HL-60 (cell line): ENCODE measurements at regions not wholly inside any gene's neighbourhood (a gene's known extent, or its start where the extent isn't known, plus 50 kb on each side); places are given as distances from the start of the nearest gene placed in this dataset.

Source experiments
- DNase-seq, 2 experiments: peaks; one replicate each; pipeline ENCODE4 v3.0.0-alpha.2; 2010 to 2020; ENCODE audit warnings: low read depth in 1 of 2, low spot score in 1 of 2
- H3K27ac ChIP-seq: fragments of 250-450 bp; sonication (Bioruptor Pico); replicated peaks from 2 replicates; pipeline ENCODE4 v1.5.1; 2020; ENCODE audit warnings: mild to moderate bottlenecking, moderate library complexity
- H3K27me3 ChIP-seq: fragments of 250-450 bp; sonication (Bioruptor Pico); 2 replicates; pipeline ENCODE4 v1.5.1; 2021; ENCODE audit warnings: mild to moderate bottlenecking, moderate library complexity; ENCODE audit not compliant: insufficient read depth, poor library complexity, severe bottlenecking
- H3K4me3 ChIP-seq: replicated peaks from 2 replicates; pipeline ENCODE4 v1.5.1; 2011; ENCODE audit warnings: mild to moderate bottlenecking, control low read depth, low read length; ENCODE audit not compliant: insufficient read depth
- GABPA ChIP-seq: IDR thresholded peaks from 2 replicates; pipeline ENCODE4 v1.6.1; 2012; ENCODE audit warnings: low read depth
- POLR2AphosphoS5 ChIP-seq: IDR thresholded peaks from 2 replicates; pipeline ENCODE4 v1.6.1; 2012; ENCODE audit warnings: low read depth
- SPI1 ChIP-seq: IDR thresholded peaks from 2 replicates; pipeline ENCODE4 v1.6.1; 2012; ENCODE audit warnings: low read depth, mild to moderate bottlenecking, borderline replicate concordance
- TF ChIP-seq, protein P1 (sequence below): IDR thresholded peaks from 2 replicates; pipeline ENCODE4 v1.6.1; 2012; ENCODE audit warnings: low read depth; ENCODE audit not compliant: insufficient replicate concordance
- TF ChIP-seq, protein P2 (sequence below): IDR thresholded peaks from one replicate; pipeline ENCODE4 v1.5.1; 2011; ENCODE audit warnings: low read length, control low read depth, inconsistent platforms; ENCODE audit not compliant: insufficient read depth

DNA sequence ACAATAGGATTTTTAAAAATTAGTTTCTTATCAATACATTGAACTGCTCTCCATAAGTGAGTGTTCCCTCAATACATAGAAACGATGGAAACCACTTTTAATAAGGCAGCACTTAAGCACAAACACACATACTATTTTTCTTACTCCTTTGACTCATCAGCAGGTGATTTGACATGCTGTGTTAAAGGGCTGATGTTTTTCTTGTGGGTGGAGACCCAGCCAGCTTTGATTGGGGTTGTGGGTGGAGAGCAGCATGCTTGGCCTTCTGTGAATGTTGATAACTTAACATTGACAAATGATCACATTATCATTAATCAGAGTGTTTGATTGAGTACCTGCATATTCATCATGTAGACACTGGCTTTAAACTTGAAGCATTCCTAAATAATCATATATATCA lies 223.0 kb upstream of the DPH6 start:
- no peak overlapping the region for H3K27ac ChIP-seq
- no peak for DNase-seq
- H3K4me3 ChIP-seq = no peak overlapping the region
- H3K27me3 ChIP-seq = peaks cover 3% of the 10 kb centered on the region
- TF ChIP-seq SPI1 (no peak), GABPA (no peak), POLR2AphosphoS5 (no peak)
- TF ChIP-seq, protein P1, sequence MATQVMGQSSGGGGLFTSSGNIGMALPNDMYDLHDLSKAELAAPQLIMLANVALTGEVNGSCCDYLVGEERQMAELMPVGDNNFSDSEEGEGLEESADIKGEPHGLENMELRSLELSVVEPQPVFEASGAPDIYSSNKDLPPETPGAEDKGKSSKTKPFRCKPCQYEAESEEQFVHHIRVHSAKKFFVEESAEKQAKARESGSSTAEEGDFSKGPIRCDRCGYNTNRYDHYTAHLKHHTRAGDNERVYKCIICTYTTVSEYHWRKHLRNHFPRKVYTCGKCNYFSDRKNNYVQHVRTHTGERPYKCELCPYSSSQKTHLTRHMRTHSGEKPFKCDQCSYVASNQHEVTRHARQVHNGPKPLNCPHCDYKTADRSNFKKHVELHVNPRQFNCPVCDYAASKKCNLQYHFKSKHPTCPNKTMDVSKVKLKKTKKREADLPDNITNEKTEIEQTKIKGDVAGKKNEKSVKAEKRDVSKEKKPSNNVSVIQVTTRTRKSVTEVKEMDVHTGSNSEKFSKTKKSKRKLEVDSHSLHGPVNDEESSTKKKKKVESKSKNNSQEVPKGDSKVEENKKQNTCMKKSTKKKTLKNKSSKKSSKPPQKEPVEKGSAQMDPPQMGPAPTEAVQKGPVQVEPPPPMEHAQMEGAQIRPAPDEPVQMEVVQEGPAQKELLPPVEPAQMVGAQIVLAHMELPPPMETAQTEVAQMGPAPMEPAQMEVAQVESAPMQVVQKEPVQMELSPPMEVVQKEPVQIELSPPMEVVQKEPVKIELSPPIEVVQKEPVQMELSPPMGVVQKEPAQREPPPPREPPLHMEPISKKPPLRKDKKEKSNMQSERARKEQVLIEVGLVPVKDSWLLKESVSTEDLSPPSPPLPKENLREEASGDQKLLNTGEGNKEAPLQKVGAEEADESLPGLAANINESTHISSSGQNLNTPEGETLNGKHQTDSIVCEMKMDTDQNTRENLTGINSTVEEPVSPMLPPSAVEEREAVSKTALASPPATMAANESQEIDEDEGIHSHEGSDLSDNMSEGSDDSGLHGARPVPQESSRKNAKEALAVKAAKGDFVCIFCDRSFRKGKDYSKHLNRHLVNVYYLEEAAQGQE = no peak
- TF ChIP-seq, protein P2, sequence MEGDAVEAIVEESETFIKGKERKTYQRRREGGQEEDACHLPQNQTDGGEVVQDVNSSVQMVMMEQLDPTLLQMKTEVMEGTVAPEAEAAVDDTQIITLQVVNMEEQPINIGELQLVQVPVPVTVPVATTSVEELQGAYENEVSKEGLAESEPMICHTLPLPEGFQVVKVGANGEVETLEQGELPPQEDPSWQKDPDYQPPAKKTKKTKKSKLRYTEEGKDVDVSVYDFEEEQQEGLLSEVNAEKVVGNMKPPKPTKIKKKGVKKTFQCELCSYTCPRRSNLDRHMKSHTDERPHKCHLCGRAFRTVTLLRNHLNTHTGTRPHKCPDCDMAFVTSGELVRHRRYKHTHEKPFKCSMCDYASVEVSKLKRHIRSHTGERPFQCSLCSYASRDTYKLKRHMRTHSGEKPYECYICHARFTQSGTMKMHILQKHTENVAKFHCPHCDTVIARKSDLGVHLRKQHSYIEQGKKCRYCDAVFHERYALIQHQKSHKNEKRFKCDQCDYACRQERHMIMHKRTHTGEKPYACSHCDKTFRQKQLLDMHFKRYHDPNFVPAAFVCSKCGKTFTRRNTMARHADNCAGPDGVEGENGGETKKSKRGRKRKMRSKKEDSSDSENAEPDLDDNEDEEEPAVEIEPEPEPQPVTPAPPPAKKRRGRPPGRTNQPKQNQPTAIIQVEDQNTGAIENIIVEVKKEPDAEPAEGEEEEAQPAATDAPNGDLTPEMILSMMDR = no peak

DNA sequence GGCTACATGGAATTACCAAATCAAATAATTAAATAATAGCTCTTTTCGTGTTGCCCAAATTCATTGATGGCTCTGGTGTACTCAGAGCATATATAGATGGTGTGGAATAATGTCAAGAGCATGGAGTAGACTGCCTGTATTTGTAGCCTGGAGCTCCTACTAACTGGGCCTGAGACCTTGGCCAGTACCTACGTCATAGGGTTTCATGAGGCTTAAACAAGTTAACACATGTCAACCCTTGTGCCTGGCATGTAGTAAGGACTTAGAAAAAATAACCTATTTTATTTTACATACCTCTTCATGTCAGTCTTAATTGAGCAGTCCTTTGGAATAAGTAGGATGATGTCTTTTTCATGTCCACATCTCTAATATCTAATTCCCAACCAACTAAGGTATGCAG lies 223.7 kb upstream of the DPH6 start:
- Histone ChIP-seq H3K27ac (no peak overlapping the region), H3K27me3 (peaks cover 3% of the 10 kb centered on the region), H3K4me3 (no peak overlapping the region)
- no peak for DNase-seq
- no peak for TF ChIP-seq SPI1
- TF ChIP-seq GABPA = no peak
- TF ChIP-seq, protein P1 = no peak
- TF ChIP-seq, protein P2 = no peak
- no peak for TF ChIP-seq POLR2AphosphoS5

DNA sequence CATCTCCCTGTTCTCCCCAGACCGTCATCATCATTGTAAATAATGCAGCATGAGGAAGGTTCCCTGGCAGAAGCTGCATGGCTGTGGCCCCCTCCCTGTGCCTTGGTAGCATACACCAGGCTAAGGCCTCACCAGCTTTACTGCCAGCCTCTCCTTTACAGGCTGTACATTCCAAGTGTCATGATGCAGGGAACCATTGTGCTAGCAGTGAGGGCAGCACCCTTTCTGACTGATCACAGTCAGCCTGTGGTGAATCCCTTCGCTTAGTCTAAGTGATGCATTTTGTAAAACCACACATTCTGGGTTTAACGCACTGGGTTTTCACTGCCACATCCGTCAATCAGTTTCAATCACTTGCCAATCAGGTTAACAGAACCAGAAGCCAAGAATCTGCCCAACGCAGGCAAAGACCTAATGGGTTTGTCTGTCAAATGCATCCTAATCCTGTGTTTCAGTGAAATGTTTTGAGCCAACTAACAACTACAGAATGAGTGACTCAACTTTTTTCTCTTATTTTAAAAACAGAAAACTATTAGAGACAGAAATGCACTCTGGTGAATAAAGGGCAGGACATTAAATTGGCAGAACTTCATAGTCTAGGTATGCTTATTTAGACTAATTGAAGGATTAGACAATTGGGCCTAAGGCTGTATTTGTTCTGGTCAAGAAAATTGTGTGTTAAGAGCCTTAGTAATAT lies 225.9 kb upstream of the DPH6 start:
- no peaks in the 10 kb centered on the region for H3K27me3 ChIP-seq
- H3K27ac ChIP-seq = no peak overlapping the region
- no peak overlapping the region for H3K4me3 ChIP-seq
- DNase-seq = no peak
- TF ChIP-seq GABPA (no peak), SPI1 (no peak), POLR2AphosphoS5 (no peak)
- TF ChIP-seq, protein P2 = no peak
- TF ChIP-seq, protein P1 = no peak
